ENCODE measurements at regions not wholly inside any gene's neighbourhood (a gene's known extent, or its start where the extent isn't known, plus 50 kb on each side); places are given as distances from the start of the nearest gene placed in this dataset.

DNA sequence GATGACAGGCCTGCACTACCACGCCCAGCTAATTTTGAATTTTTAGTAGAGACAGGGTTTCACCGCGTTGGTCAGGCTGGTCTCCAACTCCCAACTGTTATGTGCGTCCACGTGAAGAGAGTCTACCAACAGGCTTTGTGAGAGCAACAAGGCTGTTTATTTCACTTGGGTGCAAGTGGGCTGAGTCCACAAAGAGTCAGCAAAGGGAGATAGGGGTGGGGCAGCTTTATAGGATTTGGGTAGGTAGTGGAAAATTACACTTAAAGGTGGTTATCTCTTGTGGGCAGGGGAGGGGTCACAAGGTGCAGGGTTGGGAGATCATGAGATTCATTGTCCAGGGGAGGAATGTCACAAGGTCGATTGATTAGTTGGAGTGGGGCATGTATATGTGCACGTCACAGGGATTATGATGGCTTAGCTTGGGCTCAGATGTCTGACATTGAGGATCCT, 111.6 kb downstream of the GOSR1 start (continued):
- TF ChIP-seq ZXDC (CRISPR knock-in tag; IDR thresholded peaks at IDR 0.05) (no peak), GTF3A (CRISPR knock-in tag; conservative IDR thresholded peaks at IDR 0.05) (no peak), RFXAP (CRISPR knock-in tag; IDR thresholded peaks at IDR 0.05; ENCODE audit: borderline replicate concordance) (no peak), ZNF234 (CRISPR knock-in tag; conservative IDR thresholded peaks at IDR 0.05) (no peak), ZNF782 (CRISPR knock-in tag; IDR thresholded peaks at IDR 0.05; ENCODE audit: borderline replicate concordance) (no peak), ZHX2 (IDR thresholded peaks at IDR 0.05; ENCODE audit: low read depth) (no peak), ZHX2 (CRISPR knock-in tag; IDR thresholded peaks at IDR 0.05; ENCODE audit: borderline replicate concordance) (no peak), CBX2 (IDR thresholded peaks at IDR 0.05; ENCODE audit: low read depth, low read length) (no peak), CBX2 (CRISPR knock-in tag; IDR thresholded peaks at IDR 0.05; ENCODE audit: low read depth) (no peak), ATM (IDR thresholded peaks at IDR 0.05; ENCODE audit: borderline replicate concordance) (no peak), ZNF777 (CRISPR knock-in tag; IDR thresholded peaks at IDR 0.05) (no peak), ZNF460 (CRISPR knock-in tag; IDR thresholded peaks at IDR 0.05; ENCODE audit: borderline replicate concordance) (no peak; the same call in 1 of the 2 replicates), MATR3 (CRISPR knock-in tag; IDR thresholded peaks at IDR 0.05) (no peak), ZNF12 (CRISPR knock-in tag; IDR thresholded peaks at IDR 0.05) (no peak), NONO (IDR thresholded peaks at IDR 0.05) (no peak), NONO (CRISPR knock-in tag; conservative IDR thresholded peaks at IDR 0.05) (peak; percentile 86), HES4 (CRISPR knock-in tag; IDR thresholded peaks at IDR 0.05; ENCODE audit: borderline replicate concordance) (no peak), TBP (CRISPR knock-in tag; IDR thresholded peaks at IDR 0.05) (no peak), STAT6 (CRISPR knock-in tag; IDR thresholded peaks at IDR 0.05; ENCODE audit: borderline replicate concordance) (no peak), PPARG (CRISPR knock-in tag; conservative IDR thresholded peaks at IDR 0.05) (peak; percentile 79), JUND (CRISPR knock-in tag; IDR thresholded peaks at IDR 0.05) (0 out of 2 replicates have a peak, but pooled peaks have one; percentile 41)
